Dendritic cell treated with granulocyte-macrophage colony-stimulating factor and Interleukin-4, amounts not matched to agents 40 ng/mL and 50 ng/mL, for 4 days (primary cell): ENCODE measurements at regions not wholly inside any gene's neighbourhood (a gene's known extent, or its start where the extent isn't known, plus 50 kb on each side); places are given as distances from the start of the nearest gene placed in this dataset.

Experiments
- H3K27ac Mint-ChIP-seq: one replicate; pipeline ENCODE4 v1.8.0; 2022; ENCODE audit warnings: mild to moderate bottlenecking, mixed read lengths
- H3K27me3 Mint-ChIP-seq: one replicate; pipeline ENCODE4 v1.8.0; 2022; ENCODE audit warnings: mild to moderate bottlenecking, mixed read lengths
- H3K36me3 Mint-ChIP-seq: one replicate; pipeline ENCODE4 v1.8.0; 2022; ENCODE audit warnings: low read depth, mixed read lengths
- H3K4me1 Mint-ChIP-seq: one replicate; pipeline ENCODE4 v1.8.0; 2022; ENCODE audit warnings: low read depth, mixed read lengths
- H3K4me3 Mint-ChIP-seq: one replicate; pipeline ENCODE4 v1.8.0; 2022; ENCODE audit warnings: mild to moderate bottlenecking, moderate library complexity, mixed read lengths
- H3K9me3 Mint-ChIP-seq: one replicate; pipeline ENCODE4 v1.8.0; 2022; ENCODE audit warnings: mixed read lengths
- intact Hi-C: fragments of 100-400 bp; cut with micrococcal nuclease; formaldehyde crosslinking; loops from one replicate; pipeline ENCODE4 v1.15.0; 2022

GRCh38 chr13:48892688-48893075 is 83.0 kb upstream of the FNDC3A start:
- H3K4me1 Mint-ChIP-seq = peaks cover 23% of the 10 kb centered on the region
- H3K9me3 Mint-ChIP-seq = no peaks in the 10 kb centered on the region
- H3K27ac Mint-ChIP-seq = no peak overlapping the region
- H3K27me3 Mint-ChIP-seq = no peaks in the 10 kb centered on the region
- no peaks in the 10 kb centered on the region for H3K36me3 Mint-ChIP-seq
- intact Hi-C loops = no loop called here
- no peak overlapping the region for H3K4me3 Mint-ChIP-seq

GRCh38 chr13:48896312-48896711 is 79.4 kb upstream of the FNDC3A start:
- intact Hi-C loops = no loop called here

GRCh38 chr13:48901781-48902180 is 73.9 kb upstream of the FNDC3A start:
- Mint-ChIP-seq H3K4me1 (peaks cover 23% of the 10 kb centered on the region), H3K4me3 (no peak overlapping the region), H3K27ac (no peak overlapping the region), H3K36me3 (no peaks in the 10 kb centered on the region), H3K27me3 (no peaks in the 10 kb centered on the region), H3K9me3 (no peaks in the 10 kb centered on the region)
- intact Hi-C loops = loop anchor here (5.0 kb wide), 1 partner anchor 44 kb away; no protein-coding TSS in a partner anchor

More at GRCh38 chr13:48896312-48896711, 79.4 kb upstream of the FNDC3A start:
- Mint-ChIP-seq H3K4me1 (peaks cover 10% of the 10 kb centered on the region), H3K36me3 (no peaks in the 10 kb centered on the region), H3K27ac (no peak overlapping the region), H3K4me3 (no peak overlapping the region), H3K9me3 (no peaks in the 10 kb centered on the region), H3K27me3 (no peaks in the 10 kb centered on the region)

GRCh38 chr13:48902368-48902767 is 73.3 kb upstream of the FNDC3A start:
- intact Hi-C loops = loop anchor here (5.0 kb wide), 1 partner anchor 45 kb away; no protein-coding TSS in a partner anchor
- Mint-ChIP-seq H3K4me3 (no peak overlapping the region), H3K27me3 (no peaks in the 10 kb centered on the region), H3K4me1 (peaks cover 23% of the 10 kb centered on the region), H3K27ac (no peak overlapping the region), H3K9me3 (no peaks in the 10 kb centered on the region), H3K36me3 (no peaks in the 10 kb centered on the region)

GRCh38 chr13:48904668-48905290 is 70.9 kb upstream of the FNDC3A start:
- no peak overlapping the region for H3K4me3 Mint-ChIP-seq
- no peaks in the 10 kb centered on the region for H3K27me3 Mint-ChIP-seq
- H3K36me3 Mint-ChIP-seq = no peaks in the 10 kb centered on the region
- H3K27ac Mint-ChIP-seq = no peak overlapping the region
- intact Hi-C loops = loop anchor here (5.0 kb wide), 1 partner anchor 47 kb away; no protein-coding TSS in a partner anchor
- H3K4me1 Mint-ChIP-seq = peaks cover 23% of the 10 kb centered on the region
- H3K9me3 Mint-ChIP-seq = no peaks in the 10 kb centered on the region

- peaks cover 33% of the 10 kb centered on the region for H3K4me1 Mint-ChIP-seq
- H3K27ac Mint-ChIP-seq = no peak overlapping the region
- no peaks in the 10 kb centered on the region for H3K9me3 Mint-ChIP-seq
- intact Hi-C loops = no loop called here
- no peaks in the 10 kb centered on the region for H3K27me3 Mint-ChIP-seq
- H3K4me3 Mint-ChIP-seq = no peak overlapping the region
- H3K36me3 Mint-ChIP-seq = no peaks in the 10 kb centered on the region
Observed at GRCh38 chr13:48906200-48906599, 69.5 kb upstream of the FNDC3A start.

GRCh38 chr13:48908381-48909055 is 67.2 kb upstream of the FNDC3A start:
- Mint-ChIP-seq H3K27ac (no peak overlapping the region), H3K27me3 (no peaks in the 10 kb centered on the region), H3K4me1 (peaks cover 21% of the 10 kb centered on the region), H3K9me3 (no peaks in the 10 kb centered on the region), H3K4me3 (no peak overlapping the region), H3K36me3 (no peaks in the 10 kb centered on the region)
- intact Hi-C loops = no loop called here

GRCh38 chr13:48909056-48909389 is 66.7 kb upstream of the FNDC3A start:
- H3K4me3 Mint-ChIP-seq = no peak overlapping the region
- H3K27ac Mint-ChIP-seq = no peak overlapping the region
- no peaks in the 10 kb centered on the region for H3K9me3 Mint-ChIP-seq
- intact Hi-C loops = no loop called here
- peaks cover 15% of the 10 kb centered on the region for H3K4me1 Mint-ChIP-seq
- H3K27me3 Mint-ChIP-seq = no peaks in the 10 kb centered on the region
- no peaks in the 10 kb centered on the region for H3K36me3 Mint-ChIP-seq

- H3K9me3 Mint-ChIP-seq = no peaks in the 10 kb centered on the region
- H3K4me1 Mint-ChIP-seq = peaks cover 10% of the 10 kb centered on the region
- no peak overlapping the region for H3K27ac Mint-ChIP-seq
- intact Hi-C loops = no loop called here
- H3K4me3 Mint-ChIP-seq = no peak overlapping the region
- H3K27me3 Mint-ChIP-seq = no peaks in the 10 kb centered on the region
- H3K36me3 Mint-ChIP-seq = no peaks in the 10 kb centered on the region
Observed at GRCh38 chr13:48910686-48911085, 65.0 kb upstream of the FNDC3A start.

- Mint-ChIP-seq H3K27me3 (no peaks in the 10 kb centered on the region), H3K4me3 (no peak overlapping the region), H3K4me1 (no peaks in the 10 kb centered on the region), H3K27ac (no peak overlapping the region), H3K9me3 (no peaks in the 10 kb centered on the region), H3K36me3 (no peaks in the 10 kb centered on the region)
- intact Hi-C loops = no loop called here
Observed at GRCh38 chr13:48919751-48920150, 56.0 kb upstream of the FNDC3A start.

- Mint-ChIP-seq H3K4me1 (no peaks in the 10 kb centered on the region), H3K36me3 (no peaks in the 10 kb centered on the region), H3K4me3 (no peak overlapping the region), H3K27me3 (no peaks in the 10 kb centered on the region), H3K27ac (no peak overlapping the region), H3K9me3 (no peaks in the 10 kb centered on the region)
- intact Hi-C loops = no loop called here
Observed at GRCh38 chr13:48920730-48921129, 55.0 kb upstream of the FNDC3A start.

GRCh38 chr13:48923376-48923775 is 52.3 kb upstream of the FNDC3A start:
- no peaks in the 10 kb centered on the region for H3K4me1 Mint-ChIP-seq
- H3K4me3 Mint-ChIP-seq = no peak overlapping the region
- H3K27me3 Mint-ChIP-seq = no peaks in the 10 kb centered on the region
- intact Hi-C loops = no loop called here
- no peak overlapping the region for H3K27ac Mint-ChIP-seq
- no peaks in the 10 kb centered on the region for H3K36me3 Mint-ChIP-seq
- no peaks in the 10 kb centered on the region for H3K9me3 Mint-ChIP-seq

- Mint-ChIP-seq H3K36me3 (no peaks in the 10 kb centered on the region), H3K4me1 (no peaks in the 10 kb centered on the region), H3K27ac (no peak overlapping the region), H3K9me3 (peaks cover 4% of the 10 kb centered on the region), H3K4me3 (no peak overlapping the region), H3K27me3 (no peaks in the 10 kb centered on the region)
- intact Hi-C loops = no loop called here
Observed at GRCh38 chr13:48925001-48925400, 50.7 kb upstream of the FNDC3A start.
